GM13977 (cell line): ENCODE measurements at regions not wholly inside any gene's neighbourhood (a gene's known extent, or its start where the extent isn't known, plus 50 kb on each side); places are given as distances from the start of the nearest gene placed in this dataset.

Experiments used
- DNase-seq: peaks from one replicate; pipeline ENCODE4 v3.0.0; 2012; ENCODE audit warnings: low spot score
- in situ Hi-C: fragments of 300-500 bp; cut with MboI; formaldehyde crosslinking; loops from one replicate; pipeline ENCODE4 v1.12.0; 2022; ENCODE audit warnings: low sequenced_read_pairs, low pct_unique_long_range_greater_than_20kb, mixed read lengths, inconsistent platforms; ENCODE audit not compliant: unreplicated experiment
- TF ChIP-seq, protein P1 (sequence below): IDR thresholded peaks from 2 replicates; pipeline ENCODE4 v1.5.1; 2012; ENCODE audit warnings: mild to moderate bottlenecking, control low read depth; ENCODE audit not compliant: insufficient read depth; ENCODE audit errors: extremely low read depth, missing control alignments

DNA sequence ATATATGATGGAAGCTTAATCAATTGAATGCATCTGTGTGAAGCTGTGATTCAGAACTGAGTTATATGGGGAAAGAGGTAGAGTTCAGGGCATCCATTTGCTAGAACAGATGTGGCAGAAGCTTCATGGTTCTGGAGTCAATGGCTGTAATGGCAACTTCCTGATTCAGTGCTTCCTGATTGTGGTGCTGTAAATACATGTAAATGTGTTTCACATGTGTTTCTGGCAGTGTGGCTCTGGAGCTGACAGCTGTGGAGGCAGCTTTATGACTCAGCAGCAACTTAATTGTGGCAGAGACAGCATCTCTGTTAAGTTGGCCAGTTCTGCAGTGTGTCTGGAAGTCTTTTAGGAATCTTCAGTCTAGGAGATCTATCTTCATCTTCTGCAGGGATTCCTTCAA lies 226.6 kb upstream of the ZRANB2 start:
- TF ChIP-seq, protein P1, sequence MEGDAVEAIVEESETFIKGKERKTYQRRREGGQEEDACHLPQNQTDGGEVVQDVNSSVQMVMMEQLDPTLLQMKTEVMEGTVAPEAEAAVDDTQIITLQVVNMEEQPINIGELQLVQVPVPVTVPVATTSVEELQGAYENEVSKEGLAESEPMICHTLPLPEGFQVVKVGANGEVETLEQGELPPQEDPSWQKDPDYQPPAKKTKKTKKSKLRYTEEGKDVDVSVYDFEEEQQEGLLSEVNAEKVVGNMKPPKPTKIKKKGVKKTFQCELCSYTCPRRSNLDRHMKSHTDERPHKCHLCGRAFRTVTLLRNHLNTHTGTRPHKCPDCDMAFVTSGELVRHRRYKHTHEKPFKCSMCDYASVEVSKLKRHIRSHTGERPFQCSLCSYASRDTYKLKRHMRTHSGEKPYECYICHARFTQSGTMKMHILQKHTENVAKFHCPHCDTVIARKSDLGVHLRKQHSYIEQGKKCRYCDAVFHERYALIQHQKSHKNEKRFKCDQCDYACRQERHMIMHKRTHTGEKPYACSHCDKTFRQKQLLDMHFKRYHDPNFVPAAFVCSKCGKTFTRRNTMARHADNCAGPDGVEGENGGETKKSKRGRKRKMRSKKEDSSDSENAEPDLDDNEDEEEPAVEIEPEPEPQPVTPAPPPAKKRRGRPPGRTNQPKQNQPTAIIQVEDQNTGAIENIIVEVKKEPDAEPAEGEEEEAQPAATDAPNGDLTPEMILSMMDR: no peak
- in situ Hi-C loops: no loop called here
- DNase-seq: no peak

- TF ChIP-seq, protein P1: no peak
- DNase-seq: no peak
- in situ Hi-C loops: no loop called here
Measured at GRCh38 chr1:71304125-71304524, 223.3 kb upstream of the ZRANB2 start.

- in situ Hi-C loops: no loop called here
- TF ChIP-seq, protein P1: no peak
- DNase-seq: no peak
Measured at GRCh38 chr1:71303617-71304041, 222.8 kb upstream of the ZRANB2 start.

- DNase-seq: no peak
- in situ Hi-C loops: no loop called here
- TF ChIP-seq, protein P1: no peak
Measured at GRCh38 chr1:71298633-71299032, 217.8 kb upstream of the ZRANB2 start.

DNA sequence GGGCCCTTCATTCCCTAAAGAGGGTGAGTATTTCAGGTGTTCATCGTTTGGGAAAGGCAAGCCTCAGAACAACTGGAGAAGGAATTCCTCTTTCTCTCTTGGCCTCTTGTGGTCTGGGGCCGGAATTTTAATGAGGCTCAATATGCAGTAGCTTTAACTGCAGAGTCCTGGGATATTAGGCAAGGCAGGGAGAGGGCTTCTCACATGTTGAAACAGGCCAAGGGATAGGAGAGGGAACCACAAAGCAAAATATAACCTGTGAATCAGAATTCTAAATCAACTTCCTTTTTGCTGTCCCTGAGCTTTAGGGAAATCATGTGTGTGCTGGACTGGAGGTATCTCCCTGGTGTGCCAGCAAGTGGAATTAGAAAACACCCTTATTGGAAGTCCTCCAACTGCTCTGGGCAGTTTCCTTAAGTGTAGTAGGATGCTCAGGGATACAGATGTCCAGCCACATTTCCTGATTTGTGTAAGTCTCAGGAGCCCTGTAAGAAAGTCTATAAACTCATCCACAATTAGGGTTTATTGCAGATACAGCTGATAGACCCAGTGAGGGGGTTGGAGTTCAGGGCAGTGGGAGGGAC lies 215.8 kb upstream of the ZRANB2 start:
- in situ Hi-C loops: no loop called here
- no peak for DNase-seq
- TF ChIP-seq, protein P1: no peak

GRCh38 chr1:71295350-71295749 lies 214.5 kb upstream of the ZRANB2 start:
- TF ChIP-seq, protein P1: no peak
- no peak for DNase-seq
- in situ Hi-C loops: no loop called here
